HFFc6 (cell line): ENCODE measurements at regions not wholly inside any gene's neighbourhood (a gene's known extent, or its start where the extent isn't known, plus 50 kb on each side); places are given as distances from the start of the nearest gene placed in this dataset.

ENCODE experiments used
- DNase-seq: peaks from one replicate; pipeline ENCODE4 v3.0.0-alpha.2; 2018
- H3K27ac Mint-ChIP-seq: 2 replicates; pipeline ENCODE4 v1.8.0; 2020; ENCODE audit warnings: mild to moderate bottlenecking, mixed read lengths
- H3K27me3 Mint-ChIP-seq: 2 replicates; pipeline ENCODE4 v1.8.0; 2021; ENCODE audit warnings: mild to moderate bottlenecking, moderate library complexity, mixed read lengths; ENCODE audit not compliant: insufficient read depth
- H3K36me3 Mint-ChIP-seq: 2 replicates; pipeline ENCODE4 v1.8.0; 2021; ENCODE audit warnings: low read depth, mixed read lengths
- H3K4me1 Mint-ChIP-seq: 2 replicates; pipeline ENCODE4 v1.8.0; 2020; ENCODE audit warnings: low read depth, mixed read lengths
- H3K4me3 Mint-ChIP-seq: 2 replicates; pipeline ENCODE4 v1.8.0; 2020; ENCODE audit warnings: mild to moderate bottlenecking, moderate library complexity, mixed read lengths
- H3K9me3 Mint-ChIP-seq: 2 replicates; pipeline ENCODE4 v1.8.0; 2020; ENCODE audit warnings: mild to moderate bottlenecking, mixed read lengths
- CTCF ChIP-seq: fragments of 200-600 bp; sonication (generic); IDR thresholded peaks from 2 replicates; pipeline ENCODE4 v1.5.0; 2021; ENCODE audit warnings: antibody characterized with exemption, mild to moderate bottlenecking

- Mint-ChIP-seq H3K4me1 (no peaks in the 10 kb centered on the region), H3K36me3 (no peaks in the 10 kb centered on the region), H3K9me3 (peaks cover 1% of the 10 kb centered on the region; the same call in 1 of the 2 replicates), H3K27ac (no peak overlapping the region), H3K4me3 (no peak overlapping the region), H3K27me3 (no peaks in the 10 kb centered on the region)
- no peak for DNase-seq
- TF ChIP-seq CTCF, result no peak
Measured at GRCh38 chr4:58136604-58137003, 1026.4 kb upstream of the IGFBP7 start.

- Mint-ChIP-seq H3K4me3 (no peak overlapping the region), H3K36me3 (no peaks in the 10 kb centered on the region), H3K9me3 (peaks cover 4% of the 10 kb centered on the region; the same call in 1 of the 2 replicates), H3K27ac (no peak overlapping the region), H3K27me3 (no peaks in the 10 kb centered on the region), H3K4me1 (no peaks in the 10 kb centered on the region)
- TF ChIP-seq CTCF, result no peak
- DNase-seq, result no peak
Measured at GRCh38 chr4:58127680-58128079, 1017.5 kb upstream of the IGFBP7 start.

DNA sequence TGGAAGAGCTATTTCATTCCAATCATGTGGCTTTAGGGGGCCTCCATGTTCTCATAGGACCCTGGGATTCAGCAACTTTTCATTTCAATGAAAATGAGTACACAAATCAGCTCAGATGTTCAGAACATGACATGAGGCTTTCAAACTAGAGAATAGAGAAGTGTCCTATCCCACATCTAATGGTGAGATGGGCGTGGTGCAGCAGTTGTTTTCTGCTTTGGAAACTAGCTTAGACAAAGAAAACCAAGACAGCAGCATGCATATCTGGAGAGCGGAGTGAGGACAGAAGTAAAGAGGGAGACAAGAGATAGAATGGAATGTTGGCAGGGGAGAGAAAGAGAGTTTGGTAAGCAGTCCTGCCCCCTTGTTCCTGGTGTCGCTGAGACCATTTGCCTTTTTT is 1009.1 kb upstream of the IGFBP7 start:
- TF ChIP-seq CTCF, result no peak
- Mint-ChIP-seq H3K27me3 (no peaks in the 10 kb centered on the region), H3K4me3 (no peak overlapping the region), H3K27ac (no peak overlapping the region), H3K36me3 (peaks cover 4% of the 10 kb centered on the region), H3K4me1 (no peaks in the 10 kb centered on the region), H3K9me3 (peaks cover 20% of the 10 kb centered on the region)
- no peak for DNase-seq

DNA sequence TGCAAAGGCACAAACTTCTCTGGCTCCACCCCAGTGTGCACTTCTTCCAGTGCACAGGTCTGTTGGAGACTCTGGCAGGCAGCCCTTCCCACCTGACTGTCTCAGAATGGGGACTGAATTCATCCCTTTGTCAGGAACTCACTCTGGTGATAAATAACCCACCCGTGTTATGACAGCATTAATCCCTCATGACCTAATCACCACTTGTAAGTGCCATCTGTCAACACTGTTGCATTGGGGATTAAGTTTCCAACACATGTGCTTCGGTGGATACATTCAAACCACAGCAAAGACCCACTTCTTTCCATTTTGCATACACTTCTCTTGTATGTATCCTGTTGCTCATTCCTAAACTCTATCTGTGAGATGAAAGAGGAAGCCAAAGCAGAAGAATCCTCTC is 1002.9 kb upstream of the IGFBP7 start:
- no peak for TF ChIP-seq CTCF
- no peak overlapping the region for H3K27ac Mint-ChIP-seq
- H3K4me1 Mint-ChIP-seq, result no peaks in the 10 kb centered on the region
- no peaks in the 10 kb centered on the region for H3K27me3 Mint-ChIP-seq
- H3K9me3 Mint-ChIP-seq, result peaks cover 13% of the 10 kb centered on the region
- DNase-seq, result no peak
- H3K4me3 Mint-ChIP-seq, result no peak overlapping the region
- no peaks in the 10 kb centered on the region for H3K36me3 Mint-ChIP-seq

DNA sequence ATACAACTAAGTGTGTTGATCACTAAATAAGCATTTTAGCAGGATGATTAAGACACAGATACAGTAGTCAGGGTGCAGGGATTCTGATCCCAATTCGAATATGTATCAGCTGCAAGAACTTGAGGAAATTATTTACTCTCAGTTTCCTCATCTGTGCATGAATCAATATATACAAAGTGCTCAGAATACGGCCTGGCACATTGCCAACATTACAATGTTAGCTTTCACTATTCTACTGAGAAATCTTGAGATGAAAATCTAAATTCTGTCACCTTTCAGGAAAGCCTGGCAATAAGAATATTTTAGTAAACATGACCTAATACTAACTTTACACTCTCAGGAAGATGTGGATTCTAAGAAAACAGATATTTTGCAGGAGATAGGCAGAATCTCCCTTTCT is 1001.6 kb upstream of the IGFBP7 start:
- no peak overlapping the region for H3K27ac Mint-ChIP-seq
- no peak for TF ChIP-seq CTCF
- no peak for DNase-seq
- peaks cover 9% of the 10 kb centered on the region; the same call in 1 of the 2 replicates for H3K9me3 Mint-ChIP-seq
- H3K4me1 Mint-ChIP-seq, result no peaks in the 10 kb centered on the region
- H3K36me3 Mint-ChIP-seq, result no peaks in the 10 kb centered on the region
- no peak overlapping the region for H3K4me3 Mint-ChIP-seq
- H3K27me3 Mint-ChIP-seq, result no peaks in the 10 kb centered on the region

- Mint-ChIP-seq H3K9me3 (peaks cover 7% of the 10 kb centered on the region; the same call in 1 of the 2 replicates), H3K27ac (no peak overlapping the region), H3K4me3 (no peak overlapping the region), H3K36me3 (no peaks in the 10 kb centered on the region), H3K4me1 (no peaks in the 10 kb centered on the region), H3K27me3 (no peaks in the 10 kb centered on the region)
- TF ChIP-seq CTCF, result no peak
- no peak for DNase-seq
Measured at GRCh38 chr4:58093352-58093751, 983.2 kb upstream of the IGFBP7 start.
